ENCODE measurements at regions not wholly inside any gene's neighbourhood (a gene's known extent, or its start where the extent isn't known, plus 50 kb on each side); places are given as distances from the start of the nearest gene placed in this dataset.

DNA sequence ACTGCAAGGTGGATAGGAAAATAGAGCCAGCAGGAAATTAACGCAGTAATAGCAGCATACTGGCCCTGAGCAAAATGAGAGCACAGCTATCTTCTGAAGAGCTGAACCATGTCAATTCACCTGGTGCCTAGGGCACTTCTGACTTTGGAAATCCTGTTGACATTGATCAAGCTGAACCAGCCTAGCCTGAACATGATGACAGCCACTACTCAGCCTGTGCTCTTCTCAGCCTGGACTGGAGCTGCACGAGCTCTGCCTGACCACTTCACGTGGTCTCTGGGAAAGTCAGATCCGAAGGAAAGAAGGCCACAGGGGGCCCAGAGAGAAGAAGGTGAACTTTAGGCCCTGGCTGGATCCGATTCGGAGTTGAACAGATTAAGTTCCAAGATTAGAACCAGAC is 421.9 kb downstream of the LPIN1 start:
- no peak overlapping the region for H3K9ac ChIP-seq (ENCODE audit: low read length)
- no peaks in the 10 kb centered on the region for H3K36me3 ChIP-seq (replicated peaks; ENCODE audit: low read depth, low read length)
- no peaks in the 10 kb centered on the region for H3K27me3 ChIP-seq (ENCODE audit: low read depth, low read length)
- TF ChIP-seq, protein P1, sequence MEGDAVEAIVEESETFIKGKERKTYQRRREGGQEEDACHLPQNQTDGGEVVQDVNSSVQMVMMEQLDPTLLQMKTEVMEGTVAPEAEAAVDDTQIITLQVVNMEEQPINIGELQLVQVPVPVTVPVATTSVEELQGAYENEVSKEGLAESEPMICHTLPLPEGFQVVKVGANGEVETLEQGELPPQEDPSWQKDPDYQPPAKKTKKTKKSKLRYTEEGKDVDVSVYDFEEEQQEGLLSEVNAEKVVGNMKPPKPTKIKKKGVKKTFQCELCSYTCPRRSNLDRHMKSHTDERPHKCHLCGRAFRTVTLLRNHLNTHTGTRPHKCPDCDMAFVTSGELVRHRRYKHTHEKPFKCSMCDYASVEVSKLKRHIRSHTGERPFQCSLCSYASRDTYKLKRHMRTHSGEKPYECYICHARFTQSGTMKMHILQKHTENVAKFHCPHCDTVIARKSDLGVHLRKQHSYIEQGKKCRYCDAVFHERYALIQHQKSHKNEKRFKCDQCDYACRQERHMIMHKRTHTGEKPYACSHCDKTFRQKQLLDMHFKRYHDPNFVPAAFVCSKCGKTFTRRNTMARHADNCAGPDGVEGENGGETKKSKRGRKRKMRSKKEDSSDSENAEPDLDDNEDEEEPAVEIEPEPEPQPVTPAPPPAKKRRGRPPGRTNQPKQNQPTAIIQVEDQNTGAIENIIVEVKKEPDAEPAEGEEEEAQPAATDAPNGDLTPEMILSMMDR (IDR thresholded peaks at IDR 0.05; ENCODE audit: low read depth, low read length), result no peak
- no peak for TF ChIP-seq EZH2phosphoT487 (IDR thresholded peaks at IDR 0.05; ENCODE audit: low read depth)
- H3K9me3 ChIP-seq (ENCODE audit: insufficient read depth, low read length), result no peaks in the 10 kb centered on the region
- H4K20me1 ChIP-seq (ENCODE audit: insufficient read depth, low read length), result 0 out of 2 replicates have a peak, but pooled peaks cover 3% of the 10 kb centered on the region
- no peak overlapping the region for H3K27ac ChIP-seq (ENCODE audit: low read length)
- H3K79me2 ChIP-seq (ENCODE audit: low read length), result no peaks in the 10 kb centered on the region
- no peak overlapping the region for H3K4me3 ChIP-seq (ENCODE audit: low read length)
- no peaks in the 10 kb centered on the region for H3K4me1 ChIP-seq (ENCODE audit: low read length)
- no peak overlapping the region for H2AFZ ChIP-seq (ENCODE audit: low read depth, low read length)
- no peak overlapping the region for H3K4me2 ChIP-seq (ENCODE audit: low read length)

DNA sequence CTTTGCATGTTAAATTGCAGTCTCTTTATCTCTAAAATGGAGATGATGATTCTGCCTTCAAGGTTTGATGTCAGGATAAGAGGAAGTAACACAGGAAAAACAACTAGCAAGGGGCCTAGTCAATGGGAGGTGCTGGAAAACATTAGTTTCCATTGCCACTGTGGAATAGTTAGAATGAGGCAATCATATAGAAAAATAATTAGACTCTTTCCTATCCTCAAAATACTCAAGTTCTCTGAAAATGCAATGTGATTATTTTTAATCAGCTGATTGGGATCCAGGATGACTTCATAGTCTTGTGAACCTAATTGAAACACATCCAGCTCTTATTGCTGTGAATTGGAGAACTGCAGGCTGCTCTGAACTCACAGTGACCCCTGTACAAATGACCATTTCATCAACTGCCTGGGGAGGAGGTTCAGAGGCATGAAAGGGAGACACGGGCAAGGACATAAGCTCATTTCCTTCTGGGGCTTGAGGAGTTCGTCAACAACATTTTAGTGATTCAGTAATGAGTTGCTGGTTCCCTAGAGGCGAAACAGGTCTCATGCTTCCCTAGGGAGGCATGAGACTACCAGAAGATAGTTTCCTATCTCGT is 422.5 kb downstream of the LPIN1 start:
- H3K27ac ChIP-seq (ENCODE audit: low read length), result no peak overlapping the region
- H3K4me1 ChIP-seq (ENCODE audit: low read length), result no peaks in the 10 kb centered on the region
- no peak overlapping the region for H3K4me3 ChIP-seq (ENCODE audit: low read length)
- H2AFZ ChIP-seq (ENCODE audit: low read depth, low read length), result no peak overlapping the region
- no peak overlapping the region for H3K9ac ChIP-seq (ENCODE audit: low read length)
- no peaks in the 10 kb centered on the region for H3K9me3 ChIP-seq (ENCODE audit: insufficient read depth, low read length)
- H3K36me3 ChIP-seq (replicated peaks; ENCODE audit: low read depth, low read length), result no peaks in the 10 kb centered on the region
- no peak overlapping the region for H3K4me2 ChIP-seq (ENCODE audit: low read length)
- TF ChIP-seq, protein P1 (IDR thresholded peaks at IDR 0.05; ENCODE audit: low read depth, low read length), result no peak
- TF ChIP-seq EZH2phosphoT487 (IDR thresholded peaks at IDR 0.05; ENCODE audit: low read depth), result no peak
- 0 out of 2 replicates have a peak, but pooled peaks cover 3% of the 10 kb centered on the region for H4K20me1 ChIP-seq (ENCODE audit: insufficient read depth, low read length)
- no peaks in the 10 kb centered on the region for H3K79me2 ChIP-seq (ENCODE audit: low read length)
- H3K27me3 ChIP-seq (ENCODE audit: low read depth, low read length), result no peaks in the 10 kb centered on the region

DNA sequence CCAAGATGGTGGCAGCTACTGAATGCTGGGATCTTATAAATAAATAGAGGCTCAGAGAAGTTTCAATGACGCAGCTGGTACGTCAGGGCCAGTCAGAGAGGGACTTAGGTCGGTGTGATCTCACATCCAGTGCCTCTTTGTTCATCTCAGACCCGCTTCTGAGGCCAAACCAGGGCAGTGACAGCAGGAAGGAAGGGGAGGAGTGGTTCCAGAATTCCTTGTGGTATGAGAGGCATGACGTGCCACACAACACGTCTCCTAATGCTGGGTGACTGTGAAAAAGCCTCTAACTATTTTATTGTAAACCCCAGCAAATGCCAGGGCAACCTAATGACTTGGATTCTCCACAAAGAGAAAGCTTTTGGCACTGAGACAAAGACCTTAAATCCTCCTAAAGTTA is 423.3 kb downstream of the LPIN1 start:
- H3K4me3 ChIP-seq (ENCODE audit: low read length), result no peak overlapping the region
- H3K9ac ChIP-seq (ENCODE audit: low read length), result no peak overlapping the region
- H2AFZ ChIP-seq (ENCODE audit: low read depth, low read length), result no peak overlapping the region

DNA sequence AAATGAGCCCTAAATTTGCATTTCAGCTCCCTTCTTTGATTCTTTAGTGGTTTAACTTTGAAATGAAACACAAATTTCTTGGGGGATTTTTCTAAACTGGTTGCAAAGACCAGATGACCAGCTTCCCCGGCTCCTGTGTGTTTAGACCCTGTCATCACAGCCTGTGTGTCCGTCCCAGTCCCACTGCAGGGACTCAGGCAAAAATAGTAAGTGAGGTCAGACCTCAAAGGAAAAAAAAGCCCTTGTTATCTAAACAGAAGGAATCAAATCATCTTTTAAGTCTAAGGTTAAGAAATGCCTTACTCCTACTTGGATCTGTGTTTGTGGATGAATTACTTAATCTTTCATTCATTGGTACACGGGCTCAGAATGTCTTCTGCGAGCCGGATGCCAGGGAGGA is 423.7 kb downstream of the LPIN1 start:
- no peaks in the 10 kb centered on the region for H3K36me3 ChIP-seq (replicated peaks; ENCODE audit: low read depth, low read length)
- H3K4me3 ChIP-seq (ENCODE audit: low read length), result no peak overlapping the region
- 0 out of 2 replicates have a peak, but pooled peaks cover 3% of the 10 kb centered on the region for H4K20me1 ChIP-seq (ENCODE audit: insufficient read depth, low read length)
- no peak overlapping the region for H3K27ac ChIP-seq (ENCODE audit: low read length)
- no peaks in the 10 kb centered on the region for H3K27me3 ChIP-seq (ENCODE audit: low read depth, low read length)
- TF ChIP-seq EZH2phosphoT487 (IDR thresholded peaks at IDR 0.05; ENCODE audit: low read depth), result no peak
- no peak overlapping the region for H3K9ac ChIP-seq (ENCODE audit: low read length)
- no peaks in the 10 kb centered on the region for H3K4me1 ChIP-seq (ENCODE audit: low read length)
- H3K4me2 ChIP-seq (ENCODE audit: low read length), result no peak overlapping the region
- H3K9me3 ChIP-seq (ENCODE audit: insufficient read depth, low read length), result no peaks in the 10 kb centered on the region
- H3K79me2 ChIP-seq (ENCODE audit: low read length), result no peaks in the 10 kb centered on the region
- H2AFZ ChIP-seq (ENCODE audit: low read depth, low read length), result no peak overlapping the region

More for the DNA sequence above, 423.3 kb downstream of the LPIN1 start:
- Histone ChIP-seq H3K27ac (ENCODE audit: low read length) (no peak overlapping the region), H3K4me1 (ENCODE audit: low read length) (no peaks in the 10 kb centered on the region), H4K20me1 (ENCODE audit: insufficient read depth, low read length) (0 out of 2 replicates have a peak, but pooled peaks cover 3% of the 10 kb centered on the region), H3K4me2 (ENCODE audit: low read length) (no peak overlapping the region), H3K9me3 (ENCODE audit: insufficient read depth, low read length) (no peaks in the 10 kb centered on the region), H3K27me3 (ENCODE audit: low read depth, low read length) (no peaks in the 10 kb centered on the region), H3K79me2 (ENCODE audit: low read length) (no peaks in the 10 kb centered on the region), H3K36me3 (replicated peaks; ENCODE audit: low read depth, low read length) (no peaks in the 10 kb centered on the region)
- TF ChIP-seq, protein P1 (IDR thresholded peaks at IDR 0.05; ENCODE audit: low read depth, low read length), result no peak
- TF ChIP-seq EZH2phosphoT487 (IDR thresholded peaks at IDR 0.05; ENCODE audit: low read depth), result no peak
